GM23338 (cell line): ENCODE measurements at regions not wholly inside any gene's neighbourhood (a gene's known extent, or its start where the extent isn't known, plus 50 kb on each side); places are given as distances from the start of the nearest gene placed in this dataset.
"Not testable (repeated sequence)": the region's sequence is repeated elsewhere in the genome, so short reads cannot be mapped to it uniquely, and the experiment has no call there.

Source experiments
- ATAC-seq: fragments of 200-7000 bp; cut with Tn5 transposase; 3 replicates; pipeline ENCODE4 v1.9.1; 2020
- DNase-seq: peaks from one replicate; pipeline ENCODE4 v3.0.0-alpha.2; 2015; ENCODE audit warnings: low spot score
- H2AFZ ChIP-seq: fragments of 200-600 bp; sonication (generic); 2 replicates; pipeline ENCODE4 v1.8.0; 2016; ENCODE audit warnings: antibody characterized with exemption, mild to moderate bottlenecking, moderate library complexity
- H3F3A ChIP-seq: fragments of 200-600 bp; sonication (generic); replicated peaks from 2 replicates; pipeline ENCODE4 v1.8.0; 2017; ENCODE audit warnings: antibody characterized with exemption, mixed run types, low read depth
- H3K27ac ChIP-seq: fragments of 200-600 bp; sonication (generic); 2 replicates; pipeline ENCODE4 v1.6.1; 2016; ENCODE audit warnings: low read depth
- H3K27me3 ChIP-seq: fragments of 200-600 bp; sonication (generic); 2 replicates; pipeline ENCODE4 v1.8.0; 2016; ENCODE audit warnings: mild to moderate bottlenecking, mixed run types, moderate library complexity; ENCODE audit not compliant: insufficient read depth
- H3K36me3 ChIP-seq: fragments of 200-600 bp; sonication (generic); 2 replicates; pipeline ENCODE4 v1.8.0; 2016; ENCODE audit warnings: mild to moderate bottlenecking; ENCODE audit not compliant: insufficient read depth
- H3K4me1 ChIP-seq: fragments of 200-600 bp; sonication (generic); 2 replicates; pipeline ENCODE4 v1.8.0; 2016; ENCODE audit warnings: mild to moderate bottlenecking, moderate library complexity; ENCODE audit not compliant: insufficient read depth
- H3K4me2 ChIP-seq: fragments of 200-600 bp; sonication (generic); 2 replicates; pipeline ENCODE4 v1.7.1; 2017; ENCODE audit warnings: mixed run types
- H3K4me3 ChIP-seq: fragments of 200-600 bp; sonication (generic); 2 replicates; pipeline ENCODE4 v1.6.1; 2016; ENCODE audit warnings: mixed run types
- H3K79me2 ChIP-seq: fragments of 200-600 bp; sonication (generic); replicated peaks from 2 replicates; pipeline ENCODE4 v1.8.0; 2017; ENCODE audit warnings: mild to moderate bottlenecking; ENCODE audit not compliant: insufficient read depth
- H3K9me2 ChIP-seq: fragments of 200-600 bp; sonication (generic); 2 replicates; pipeline ENCODE4 v1.8.0; 2017; ENCODE audit not compliant: insufficient read depth
- H4K20me1 ChIP-seq: fragments of 200-600 bp; sonication (generic); replicated peaks from 2 replicates; pipeline ENCODE4 v1.8.0; 2017; ENCODE audit warnings: mild to moderate bottlenecking; ENCODE audit not compliant: insufficient read depth
- H3K27ac Mint-ChIP-seq: 2 replicates; pipeline ENCODE4 v1.8.0; 2020; ENCODE audit warnings: inconsistent platforms, mild to moderate bottlenecking, moderate library complexity, mixed read lengths
- H3K27me3 Mint-ChIP-seq: 3 replicates; pipeline ENCODE4 v1.8.0; 2022; ENCODE audit warnings: low read depth, mild to moderate bottlenecking, moderate library complexity, mixed read lengths, inconsistent platforms; ENCODE audit not compliant: insufficient read depth, poor library complexity
- H3K36me3 Mint-ChIP-seq: 3 replicates; pipeline ENCODE4 v1.8.0; 2021; ENCODE audit warnings: low read depth, mild to moderate bottlenecking, inconsistent platforms, moderate library complexity, mixed read lengths
- H3K4me1 Mint-ChIP-seq: 3 replicates; pipeline ENCODE4 v1.8.0; 2020; ENCODE audit warnings: mild to moderate bottlenecking, inconsistent platforms, mixed read lengths
- H3K4me3 Mint-ChIP-seq: 3 replicates; pipeline ENCODE4 v1.8.0; 2021; ENCODE audit warnings: moderate library complexity, mild to moderate bottlenecking, inconsistent platforms, mixed read lengths
- H3K9me3 Mint-ChIP-seq: 3 replicates; pipeline ENCODE4 v1.8.0; 2020; ENCODE audit warnings: moderate library complexity, mild to moderate bottlenecking, inconsistent platforms, mixed read lengths
- CTCF ChIP-seq, 2 experiments: fragments of 200-600 bp in 1 of 2; sonication (generic) in 1 of 2; conservative IDR thresholded peaks; 2 replicates each; pipeline versions ENCODE4 v1.5.1 to v1.6.1; 2016 to 2017; ENCODE audit warnings: antibody characterized with exemption in 2 of 2, low read depth in 2 of 2, mild to moderate bottlenecking in 2 of 2, moderate library complexity in 1 of 2
- EZH2 ChIP-seq: fragments of 200-600 bp; sonication (generic); IDR thresholded peaks from one replicate; pipeline ENCODE4 v1.8.0; 2017; ENCODE audit warnings: antibody characterized with exemption, mild to moderate bottlenecking, low read depth; ENCODE audit not compliant: unreplicated experiment
- JUNB ChIP-seq: IDR thresholded peaks from one replicate; pipeline ENCODE4 v1.6.1; 2016; ENCODE audit warnings: antibody characterized with exemption; ENCODE audit not compliant: unreplicated experiment
- NANOG ChIP-seq: IDR thresholded peaks from 2 replicates; pipeline ENCODE4 v1.6.1; 2016; ENCODE audit warnings: antibody characterized with exemption, borderline replicate concordance
- REST ChIP-seq: IDR thresholded peaks from one replicate; pipeline ENCODE4 v1.6.1; 2018; ENCODE audit warnings: antibody characterized with exemption; ENCODE audit not compliant: unreplicated experiment
- STAT1 ChIP-seq: IDR thresholded peaks from one replicate; pipeline ENCODE4 v1.6.1; 2016; ENCODE audit warnings: antibody characterized with exemption; ENCODE audit not compliant: unreplicated experiment
- ZNF331 ChIP-seq: fragments of 250-450 bp; sonication (Bioruptor Pico); IDR thresholded peaks from 2 replicates; pipeline ENCODE4 v1.5.0; 2020; ENCODE audit warnings: low read depth, mild to moderate bottlenecking, moderate library complexity
- ZNF462 ChIP-seq: fragments of 250-450 bp; sonication (Bioruptor Pico); IDR thresholded peaks from 2 replicates; pipeline ENCODE4 v1.5.0; 2020; ENCODE audit warnings: mild to moderate bottlenecking, moderate library complexity

GRCh38 chr3:8070011-8070410, 431.6 kb upstream of the LMCD1 start:
- Mint-ChIP-seq H3K4me3 (no peak overlapping the region), H3K36me3 (peaks cover 5% of the 10 kb centered on the region; the same call in 1 of the 3 replicates), H3K27ac (no peak overlapping the region), H3K9me3 (peaks cover 24% of the 10 kb centered on the region), H3K4me1 (no peaks in the 10 kb centered on the region), H3K27me3 (peaks cover 2% of the 10 kb centered on the region)
- Histone ChIP-seq H3K9me2 (no peaks in the 10 kb centered on the region), H3K79me2 (no peaks in the 10 kb centered on the region), H2AFZ (no peak overlapping the region), H3F3A (no peaks in the 10 kb centered on the region), H3K4me3 (no peak overlapping the region), H3K4me2 (no peak overlapping the region), H3K27ac (no peak overlapping the region), H3K27me3 (no peaks in the 10 kb centered on the region), H3K4me1 (no peaks in the 10 kb centered on the region), H4K20me1 (no peaks in the 10 kb centered on the region), H3K36me3 (no peaks in the 10 kb centered on the region)
- ATAC-seq (no peak), DNase-seq (no peak)
- TF ChIP-seq REST (no peak), JUNB (no peak), ZNF331 (CRISPR knock-in tag) (no peak), STAT1 (no peak), CTCF (conservative IDR thresholded peaks at IDR 0.05; ENCODE audit: low read depth in 2 of 2) (no peak), ZNF462 (CRISPR knock-in tag) (no peak), NANOG (no peak), EZH2 (no peak)

- H3K27ac Mint-ChIP-seq, H3F3A ChIP-seq, H3K27me3 Mint-ChIP-seq, H3K4me1 Mint-ChIP-seq, H4K20me1 ChIP-seq, H3K4me3 Mint-ChIP-seq, H2AFZ ChIP-seq, H3K9me3 Mint-ChIP-seq, H3K27me3 ChIP-seq, ATAC-seq, H3K36me3 Mint-ChIP-seq, H3K4me1 ChIP-seq, H3K4me3 ChIP-seq, H3K4me2 ChIP-seq, H3K79me2 ChIP-seq, H3K36me3 ChIP-seq, H3K27ac ChIP-seq, H3K9me2 ChIP-seq, DNase-seq: not testable (repeated sequence)
Observed at GRCh38 chr3:8074740-8075139, 426.9 kb upstream of the LMCD1 start.
